ENCODE measurements at regions not wholly inside any gene's neighbourhood (a gene's known extent, or its start where the extent isn't known, plus 50 kb on each side); places are given as distances from the start of the nearest gene placed in this dataset.

GRCh38 chr1:232388363-232388762 is 241.6 kb downstream of the SIPA1L2 start:
- TF ChIP-seq CHD2 (IDR thresholded peaks at IDR 0.05; ENCODE audit: low read length): no peak
- TF ChIP-seq POLR2A (IDR thresholded peaks at IDR 0.05; ENCODE audit: control extremely low read depth in 1 of 2, low read depth in 2 of 2, low read length in 2 of 2): no peak
- TF ChIP-seq ATF3 (IDR thresholded peaks at IDR 0.05; ENCODE audit: insufficient read depth, low read depth, low read length): no peak
- no peak for TF ChIP-seq POLR2AphosphoS5 (IDR thresholded peaks at IDR 0.05; ENCODE audit: low read depth, low read length)
- TF ChIP-seq JUN (IDR thresholded peaks at IDR 0.05; ENCODE audit: low read depth, low read length): no peak

Data from H1 (cell line).